ENCODE measurements at regions not wholly inside any gene's neighbourhood (a gene's known extent, or its start where the extent isn't known, plus 50 kb on each side); places are given as distances from the start of the nearest gene placed in this dataset.

- no peak overlapping the region for H3K27ac ChIP-seq (replicated peaks)
- TF ChIP-seq POLR2AphosphoS5 (IDR thresholded peaks at IDR 0.05; ENCODE audit: low read depth), result no peak
- no peak for TF ChIP-seq SPI1 (IDR thresholded peaks at IDR 0.05; ENCODE audit: borderline replicate concordance, low read depth)
- no peak for TF ChIP-seq REST (IDR thresholded peaks at IDR 0.05; ENCODE audit: insufficient replicate concordance, low read depth)
- TF ChIP-seq CTCF (IDR thresholded peaks at IDR 0.05; ENCODE audit: insufficient read depth, low read length), result no peak
- no peak for TF ChIP-seq GABPA (IDR thresholded peaks at IDR 0.05; ENCODE audit: low read depth)
- H3K27me3 ChIP-seq (ENCODE audit: insufficient read depth, poor library complexity, severe bottlenecking), result no peaks in the 10 kb centered on the region
- DNase-seq (ENCODE audit: low read depth in 1 of 2, low spot score in 1 of 2), result no peak
- no peak overlapping the region for H3K4me3 ChIP-seq (replicated peaks; ENCODE audit: insufficient read depth, low read length)
Measured at GRCh38 chr18:75762758-75763157, 335.3 kb upstream of the SMIM21 start.

GRCh38 chr18:75760208-75760607, 332.7 kb upstream of the SMIM21 start:
- Histone ChIP-seq H3K4me3 (replicated peaks; ENCODE audit: insufficient read depth, low read length) (no peak overlapping the region), H3K27me3 (ENCODE audit: insufficient read depth, poor library complexity, severe bottlenecking) (peaks cover 6% of the 10 kb centered on the region), H3K27ac (replicated peaks) (no peak overlapping the region)
- DNase-seq (ENCODE audit: low read depth in 1 of 2, low spot score in 1 of 2), result no peak
- no peak for TF ChIP-seq REST (IDR thresholded peaks at IDR 0.05; ENCODE audit: insufficient replicate concordance, low read depth)
- no peak for TF ChIP-seq POLR2AphosphoS5 (IDR thresholded peaks at IDR 0.05; ENCODE audit: low read depth)
- TF ChIP-seq SPI1 (IDR thresholded peaks at IDR 0.05; ENCODE audit: borderline replicate concordance, low read depth), result no peak
- TF ChIP-seq GABPA (IDR thresholded peaks at IDR 0.05; ENCODE audit: low read depth), result no peak
- no peak for TF ChIP-seq CTCF (IDR thresholded peaks at IDR 0.05; ENCODE audit: insufficient read depth, low read length)

GRCh38 chr18:75757951-75758350, 330.4 kb upstream of the SMIM21 start:
- TF ChIP-seq REST (IDR thresholded peaks at IDR 0.05; ENCODE audit: insufficient replicate concordance, low read depth) (no peak), GABPA (IDR thresholded peaks at IDR 0.05; ENCODE audit: low read depth) (no peak), SPI1 (IDR thresholded peaks at IDR 0.05; ENCODE audit: borderline replicate concordance, low read depth) (no peak), POLR2AphosphoS5 (IDR thresholded peaks at IDR 0.05; ENCODE audit: low read depth) (no peak), CTCF (IDR thresholded peaks at IDR 0.05; ENCODE audit: insufficient read depth, low read length) (no peak)
- DNase-seq (ENCODE audit: low read depth in 1 of 2, low spot score in 1 of 2), result no peak
- H3K27me3 ChIP-seq (ENCODE audit: insufficient read depth, poor library complexity, severe bottlenecking), result peaks cover 6% of the 10 kb centered on the region
- no peak overlapping the region for H3K27ac ChIP-seq (replicated peaks)
- no peak overlapping the region for H3K4me3 ChIP-seq (replicated peaks; ENCODE audit: insufficient read depth, low read length)

Data from HL-60 (cell line).